HAP-1 (cell line): ENCODE measurements at regions not wholly inside any gene's neighbourhood (a gene's known extent, or its start where the extent isn't known, plus 50 kb on each side); places are given as distances from the start of the nearest gene placed in this dataset.

Source experiments
- DNase-seq, 2 experiments: peaks; one replicate each; pipeline ENCODE4 v3.0.0-alpha.2; 2016 to 2020; ENCODE audit warnings: low spot score in 2 of 2
- H3K27me3 ChIP-seq: fragments of 250-450 bp; sonication (Bioruptor Pico); 2 replicates; pipeline ENCODE4 v1.5.1; 2020; ENCODE audit warnings: low read depth, mild to moderate bottlenecking, moderate library complexity
- H3K36me3 ChIP-seq: fragments of 250-450 bp; sonication (Bioruptor Pico); replicated peaks from 2 replicates; pipeline ENCODE4 v1.5.1; 2020; ENCODE audit warnings: mild to moderate bottlenecking
- H3K4me1 ChIP-seq: fragments of 250-450 bp; sonication (Bioruptor Pico); 2 replicates; pipeline ENCODE4 v1.5.1; 2020; ENCODE audit warnings: mild to moderate bottlenecking
- H3K4me3 ChIP-seq: fragments of 250-450 bp; sonication (Bioruptor Pico); 2 replicates; pipeline ENCODE4 v1.5.1; 2020; ENCODE audit warnings: mild to moderate bottlenecking, moderate library complexity
- H3K9me3 ChIP-seq: fragments of 250-450 bp; sonication (Bioruptor Pico); 2 replicates; pipeline ENCODE4 v1.5.1; 2020; ENCODE audit warnings: mild to moderate bottlenecking, moderate library complexity
- in situ Hi-C: fragments of 300-500 bp; cut with MboI; formaldehyde crosslinking; loops from 3 replicates; pipeline ENCODE4 v1.14.3; 2020; ENCODE audit warnings: low sequenced_read_pairs, inconsistent platforms, mixed read lengths

DNA sequence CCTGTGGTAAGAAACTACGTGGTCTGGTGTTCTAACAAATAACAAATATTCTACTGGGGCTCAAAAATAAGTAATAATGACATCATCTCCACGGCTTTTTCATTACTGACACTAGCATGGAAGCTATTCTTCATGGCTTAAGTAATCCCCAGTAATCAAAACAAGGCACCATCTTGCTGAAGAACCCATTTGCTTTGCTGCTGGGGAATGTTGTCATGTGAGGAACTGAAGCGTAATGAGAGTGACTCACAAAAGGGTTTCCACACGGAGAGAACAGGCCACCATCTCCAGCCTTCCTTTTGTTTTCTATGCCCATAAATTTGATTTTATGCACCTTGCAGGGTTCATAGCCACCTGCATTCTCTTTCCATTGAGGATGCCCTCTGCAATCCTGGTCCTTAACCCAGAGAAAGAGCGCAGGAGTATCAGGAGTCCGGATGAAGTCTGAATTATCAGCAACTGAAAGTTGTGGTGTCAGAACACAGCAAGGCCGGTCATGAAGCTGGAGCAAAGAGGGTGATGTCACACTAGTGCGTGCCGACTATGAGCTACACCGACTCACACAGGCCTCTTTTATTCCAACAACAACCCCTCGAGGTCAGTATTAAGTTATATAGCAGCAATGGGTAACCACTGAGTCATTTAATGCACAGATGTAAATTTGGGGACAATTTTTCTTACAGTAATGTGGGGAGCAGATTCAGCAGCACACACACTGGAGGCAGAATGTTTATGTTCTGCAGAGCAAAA, 173.7 kb upstream of the SSTR4 start:
- Histone ChIP-seq H3K36me3 (no peaks in the 10 kb centered on the region), H3K4me3 (no peak overlapping the region), H3K27me3 (no peaks in the 10 kb centered on the region), H3K9me3 (no peaks in the 10 kb centered on the region), H3K4me1 (no peaks in the 10 kb centered on the region)
- no peak for DNase-seq
- in situ Hi-C loops, result no loop called here

DNA sequence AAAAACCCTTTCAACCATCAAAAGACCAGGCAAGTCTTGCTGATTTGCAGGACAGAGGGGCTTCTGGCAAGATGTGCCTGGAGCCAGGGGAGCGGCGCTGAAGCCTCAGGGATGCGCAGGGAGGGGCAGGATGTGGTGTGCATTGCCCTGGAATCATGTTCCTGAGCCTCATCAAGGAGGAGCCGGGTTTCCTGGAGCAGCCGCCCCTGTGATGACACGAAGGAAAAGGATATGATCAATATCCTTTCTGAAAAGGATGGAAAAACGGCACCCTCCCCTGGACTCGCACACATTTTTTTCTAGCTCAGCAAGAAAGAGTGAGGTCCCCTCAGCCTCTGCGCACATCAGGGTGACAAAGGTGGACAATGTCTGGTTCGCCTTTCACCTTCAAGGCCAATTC, 173.1 kb upstream of the SSTR4 start:
- Histone ChIP-seq H3K36me3 (no peaks in the 10 kb centered on the region), H3K4me1 (no peaks in the 10 kb centered on the region), H3K9me3 (no peaks in the 10 kb centered on the region), H3K4me3 (no peak overlapping the region), H3K27me3 (no peaks in the 10 kb centered on the region)
- DNase-seq, result no peak
- in situ Hi-C loops, result no loop called here

DNA sequence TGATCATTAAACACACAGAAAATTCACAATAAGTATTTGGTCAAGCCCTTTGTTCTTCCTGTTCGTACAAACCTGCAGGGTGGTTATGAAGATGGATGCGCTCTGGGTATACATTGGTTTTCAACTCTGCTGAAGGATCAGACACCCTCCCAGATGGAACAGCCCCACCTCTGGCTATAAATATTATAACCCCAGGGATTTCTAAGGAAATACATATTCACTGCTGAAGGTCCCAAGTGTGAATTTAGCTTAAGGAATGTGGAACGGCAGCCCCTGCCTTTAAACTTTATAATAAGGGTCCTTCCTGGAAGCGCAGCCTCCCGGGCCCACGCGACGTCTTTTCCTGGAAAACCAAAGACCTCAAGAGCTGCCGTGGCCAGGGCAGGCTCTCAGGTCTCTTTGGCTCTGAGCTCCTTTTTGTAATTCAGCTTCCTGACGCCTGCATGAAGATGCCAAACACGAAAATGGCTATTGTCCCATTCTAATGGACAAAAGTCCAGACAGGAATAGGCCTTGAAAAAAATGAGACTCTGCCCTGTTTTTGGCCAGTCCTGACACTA, 172.4 kb upstream of the SSTR4 start:
- no peaks in the 10 kb centered on the region for H3K36me3 ChIP-seq
- DNase-seq, result no peak

GRCh38 chr20:22863826-22864225, 171.3 kb upstream of the SSTR4 start:
- Histone ChIP-seq H3K9me3 (no peaks in the 10 kb centered on the region), H3K36me3 (no peaks in the 10 kb centered on the region), H3K4me3 (no peak overlapping the region), H3K27me3 (no peaks in the 10 kb centered on the region), H3K4me1 (no peaks in the 10 kb centered on the region)
- in situ Hi-C loops, result no loop called here
- DNase-seq, result no peak

More for the DNA sequence above, 172.4 kb upstream of the SSTR4 start:
- Histone ChIP-seq H3K4me1 (no peaks in the 10 kb centered on the region), H3K9me3 (no peaks in the 10 kb centered on the region), H3K27me3 (no peaks in the 10 kb centered on the region), H3K4me3 (no peak overlapping the region)
- in situ Hi-C loops, result no loop called here

GRCh38 chr20:22866812-22867341, 168.2 kb upstream of the SSTR4 start:
- no peaks in the 10 kb centered on the region for H3K9me3 ChIP-seq
- no peaks in the 10 kb centered on the region for H3K27me3 ChIP-seq
- H3K4me1 ChIP-seq, result no peaks in the 10 kb centered on the region
- in situ Hi-C loops, result no loop called here
- H3K36me3 ChIP-seq, result no peaks in the 10 kb centered on the region
- H3K4me3 ChIP-seq, result no peak overlapping the region
- no peak for DNase-seq

DNA sequence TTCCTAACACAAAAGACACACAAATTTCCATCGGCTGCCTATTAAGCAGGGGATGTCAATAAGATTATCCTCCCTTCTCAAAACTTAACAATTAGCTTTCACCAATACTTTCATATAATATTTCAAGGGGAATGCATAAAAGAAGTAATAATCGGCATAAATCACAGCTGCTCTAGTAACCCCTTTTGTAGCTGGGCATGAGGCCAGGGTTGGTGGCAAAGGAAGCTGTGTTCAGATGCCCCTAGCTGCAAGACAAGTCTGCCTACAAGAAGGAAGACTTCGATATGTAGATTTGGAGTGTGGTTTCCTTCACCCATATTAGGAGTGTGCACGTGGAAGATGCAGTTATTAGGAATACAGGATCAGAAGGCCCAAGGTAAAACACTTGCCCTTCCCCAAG, 156.9 kb upstream of the SSTR4 start:
- Histone ChIP-seq H3K27me3 (no peaks in the 10 kb centered on the region), H3K4me1 (no peaks in the 10 kb centered on the region), H3K4me3 (no peak overlapping the region), H3K36me3 (no peaks in the 10 kb centered on the region), H3K9me3 (no peaks in the 10 kb centered on the region)
- no peak for DNase-seq
- in situ Hi-C loops, result no loop called here

- no peak for DNase-seq
- H3K27me3 ChIP-seq, result no peaks in the 10 kb centered on the region
- H3K36me3 ChIP-seq, result no peaks in the 10 kb centered on the region
- H3K4me3 ChIP-seq, result no peak overlapping the region
- no peaks in the 10 kb centered on the region; the same call in 1 of the 2 replicates for H3K9me3 ChIP-seq
- no peaks in the 10 kb centered on the region for H3K4me1 ChIP-seq
- in situ Hi-C loops, result no loop called here
Measured at GRCh38 chr20:22880277-22880676, 154.8 kb upstream of the SSTR4 start.

GRCh38 chr20:22887796-22888195, 147.3 kb upstream of the SSTR4 start:
- H3K4me1 ChIP-seq, result no peaks in the 10 kb centered on the region
- DNase-seq, result no peak
- H3K36me3 ChIP-seq, result no peaks in the 10 kb centered on the region
- H3K27me3 ChIP-seq, result no peaks in the 10 kb centered on the region
- in situ Hi-C loops, result no loop called here
- no peaks in the 10 kb centered on the region; the same call in 1 of the 2 replicates for H3K9me3 ChIP-seq
- H3K4me3 ChIP-seq, result no peak overlapping the region

DNA sequence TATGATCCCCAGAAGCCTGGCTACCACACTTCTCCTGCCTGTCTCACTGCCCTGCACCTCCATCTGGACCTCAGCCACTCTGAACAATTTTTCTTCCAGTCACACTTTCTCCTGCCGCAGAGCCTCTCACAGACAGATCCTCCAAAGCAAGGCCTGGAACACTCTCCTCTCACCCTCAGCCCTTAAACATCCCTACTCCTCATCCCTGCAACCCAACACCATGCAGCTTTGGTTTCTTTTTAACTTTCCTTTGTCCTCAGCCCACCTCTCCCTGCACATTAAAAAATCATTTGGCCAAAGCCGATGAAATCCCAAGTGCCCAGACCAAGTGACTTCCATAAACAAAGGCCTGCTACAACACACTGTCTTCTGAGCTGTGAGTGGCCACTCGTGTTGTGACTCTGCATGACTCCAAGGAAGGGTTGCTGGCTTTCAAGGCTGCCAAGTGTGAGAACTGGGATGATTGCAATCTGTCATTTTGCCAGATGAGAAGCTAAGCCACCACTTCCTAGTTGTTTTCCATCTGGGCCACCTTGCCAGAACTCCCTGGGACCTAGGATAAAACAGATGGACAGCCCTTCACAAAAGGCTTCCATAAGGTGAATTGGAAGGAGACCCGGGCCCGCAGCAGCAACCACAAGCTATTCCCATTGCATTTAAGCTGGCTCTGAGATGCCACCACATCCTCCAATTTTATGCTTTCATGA, 144.4 kb upstream of the SSTR4 start:
- in situ Hi-C loops, result no loop called here
- no peaks in the 10 kb centered on the region for H3K27me3 ChIP-seq
- H3K4me1 ChIP-seq, result no peaks in the 10 kb centered on the region

DNA sequence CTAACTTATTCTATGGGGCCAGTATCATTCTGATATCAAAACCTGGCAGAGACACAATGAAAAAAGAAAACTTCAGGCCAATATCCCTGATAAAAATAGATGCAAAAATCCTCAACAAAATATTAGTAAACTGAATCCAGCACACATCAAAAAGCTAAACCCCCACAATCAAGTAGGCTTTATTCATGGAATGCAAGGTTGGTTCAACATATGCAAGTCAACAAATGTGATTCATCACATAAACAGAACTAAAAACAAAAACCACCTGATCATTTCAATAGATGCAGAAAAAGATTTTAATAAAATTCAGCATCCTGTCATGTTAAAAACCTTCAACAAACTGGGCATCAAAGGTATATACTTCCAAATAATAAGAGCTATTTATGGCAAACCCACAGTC, 133.9 kb upstream of the SSTR4 start:
- Histone ChIP-seq H3K4me3 (no peak overlapping the region), H3K9me3 (peaks cover 2% of the 10 kb centered on the region; the same call in 1 of the 2 replicates), H3K4me1 (no peaks in the 10 kb centered on the region), H3K27me3 (no peaks in the 10 kb centered on the region), H3K36me3 (no peaks in the 10 kb centered on the region)
- in situ Hi-C loops, result no loop called here
- no peak for DNase-seq

More for the DNA sequence above, 144.4 kb upstream of the SSTR4 start:
- DNase-seq, result no peak
- no peaks in the 10 kb centered on the region for H3K36me3 ChIP-seq
- H3K9me3 ChIP-seq, result no peaks in the 10 kb centered on the region
- H3K4me3 ChIP-seq, result no peak overlapping the region

DNA sequence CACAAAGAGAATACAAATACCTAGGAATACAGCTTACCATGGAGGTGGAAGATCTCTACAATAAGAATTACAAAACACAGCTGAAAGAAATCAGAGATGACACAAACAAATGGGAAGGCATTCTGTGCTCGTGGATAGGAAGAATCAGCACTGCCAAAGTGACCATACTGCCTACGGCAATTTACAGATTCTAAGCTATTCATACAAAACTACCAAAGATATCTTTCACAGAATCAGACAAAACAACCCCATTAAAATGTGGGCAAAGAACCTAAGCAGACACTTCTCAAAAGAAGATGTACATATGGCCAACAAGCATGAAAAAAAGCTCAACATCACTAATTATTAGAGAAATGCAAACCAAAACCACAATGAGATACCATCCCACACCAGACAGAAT, 133.2 kb upstream of the SSTR4 start:
- no peak for DNase-seq
- H3K4me1 ChIP-seq, result no peaks in the 10 kb centered on the region
- H3K36me3 ChIP-seq, result no peaks in the 10 kb centered on the region
- in situ Hi-C loops, result no loop called here
- peaks cover 2% of the 10 kb centered on the region; the same call in 1 of the 2 replicates for H3K9me3 ChIP-seq
- H3K27me3 ChIP-seq, result no peaks in the 10 kb centered on the region
- H3K4me3 ChIP-seq, result no peak overlapping the region

- H3K27me3 ChIP-seq, result no peaks in the 10 kb centered on the region
- DNase-seq, result no peak
Measured at GRCh38 chr20:22904386-22904785, 130.7 kb upstream of the SSTR4 start.

GRCh38 chr20:22904905-22905304, 130.2 kb upstream of the SSTR4 start:
- DNase-seq, result no peak
- Histone ChIP-seq H3K4me3 (no peak overlapping the region), H3K4me1 (no peaks in the 10 kb centered on the region), H3K9me3 (peaks cover 2% of the 10 kb centered on the region; the same call in 1 of the 2 replicates), H3K27me3 (no peaks in the 10 kb centered on the region), H3K36me3 (no peaks in the 10 kb centered on the region)
- in situ Hi-C loops, result no loop called here

More at GRCh38 chr20:22904386-22904785, 130.7 kb upstream of the SSTR4 start:
- no peaks in the 10 kb centered on the region for H3K4me1 ChIP-seq
- H3K9me3 ChIP-seq, result peaks cover 2% of the 10 kb centered on the region; the same call in 1 of the 2 replicates
- no peaks in the 10 kb centered on the region for H3K36me3 ChIP-seq
- H3K4me3 ChIP-seq, result no peak overlapping the region
- in situ Hi-C loops, result no loop called here

DNA sequence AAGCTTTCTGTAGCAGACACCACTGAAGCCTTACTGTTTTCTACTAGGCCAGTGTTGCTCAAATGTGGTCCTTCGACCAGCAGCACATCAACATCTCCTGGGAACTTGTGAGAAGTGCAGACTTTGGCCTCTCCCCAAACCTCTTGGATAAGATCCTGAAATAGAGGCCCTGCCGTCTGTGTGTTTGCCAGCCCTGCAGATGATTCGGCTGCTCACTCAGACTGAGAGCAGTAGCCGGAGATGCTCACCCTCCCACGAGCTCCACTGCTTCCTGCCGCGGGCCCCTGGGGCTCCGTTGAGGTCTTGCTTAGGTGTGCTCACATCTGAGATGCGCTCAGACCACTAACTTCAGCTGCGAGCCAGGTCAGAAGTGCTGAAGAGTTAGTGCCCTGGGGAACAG, 129.5 kb upstream of the SSTR4 start:
- in situ Hi-C loops, result no loop called here
- Histone ChIP-seq H3K4me3 (no peak overlapping the region), H3K4me1 (no peaks in the 10 kb centered on the region), H3K36me3 (no peaks in the 10 kb centered on the region), H3K27me3 (no peaks in the 10 kb centered on the region), H3K9me3 (peaks cover 2% of the 10 kb centered on the region; the same call in 1 of the 2 replicates)
- DNase-seq, result no peak
